ENCODE measurements at regions not wholly inside any gene's neighbourhood (a gene's known extent, or its start where the extent isn't known, plus 50 kb on each side); places are given as distances from the start of the nearest gene placed in this dataset.

DNA sequence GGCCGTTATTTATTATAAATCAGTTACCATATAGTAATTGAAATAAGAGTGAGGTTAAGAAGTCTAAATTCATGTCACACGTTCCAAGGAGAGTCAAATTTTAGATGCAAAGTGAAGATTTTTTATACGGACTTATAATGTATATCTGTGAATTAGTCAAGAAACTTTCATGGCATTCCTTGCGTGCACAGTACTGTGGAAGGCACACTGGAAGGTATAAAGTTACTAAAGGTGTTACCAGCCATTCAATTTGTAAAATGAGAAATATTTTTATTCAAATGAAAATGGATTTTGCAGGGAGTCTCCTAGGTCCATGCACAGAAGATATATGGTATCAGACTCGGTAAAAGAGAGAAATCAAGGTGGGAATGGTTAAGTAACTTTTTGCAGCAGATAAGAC lies 408.1 kb upstream of the CTNND2 start:
- 0 out of 2 replicates have a peak, but pooled peaks cover 10% of the 10 kb centered on the region for H3K9me3 Mint-ChIP-seq
- no peak overlapping the region for H3K4me3 Mint-ChIP-seq
- ChIA-PET POLR2A (no interaction called here), CTCF (no interaction called here)
- no peak for ATAC-seq
- H3K27me3 Mint-ChIP-seq (ENCODE audit: low read depth) = no peaks in the 10 kb centered on the region
- DNase-seq (ENCODE audit: low spot score) = no peak
- no peak overlapping the region for H3K27ac Mint-ChIP-seq
- peaks cover 16% of the 10 kb centered on the region for H3K4me1 Mint-ChIP-seq
- H3K36me3 Mint-ChIP-seq = no peaks in the 10 kb centered on the region
- TF ChIP-seq NFATC4 (CRISPR knock-in tag; IDR thresholded peaks at IDR 0.05) (no peak), SOX15 (CRISPR knock-in tag; IDR thresholded peaks at IDR 0.05) (no peak), FOXK1 (CRISPR knock-in tag; IDR thresholded peaks at IDR 0.05) (no peak), ZNF232 (CRISPR knock-in tag; IDR thresholded peaks at IDR 0.05) (no peak), FOXP1 (CRISPR knock-in tag; IDR thresholded peaks at IDR 0.05; ENCODE audit: borderline replicate concordance) (no peak), GABPB1 (CRISPR knock-in tag; IDR thresholded peaks at IDR 0.05) (no peak), CBFB (CRISPR knock-in tag; IDR thresholded peaks at IDR 0.05; ENCODE audit: low read depth) (no peak), RELA (CRISPR knock-in tag; IDR thresholded peaks at IDR 0.05; ENCODE audit: borderline replicate concordance) (no peak), MYBL2 (CRISPR knock-in tag; IDR thresholded peaks at IDR 0.05) (no peak)
- TF ChIP-seq, protein P1, sequence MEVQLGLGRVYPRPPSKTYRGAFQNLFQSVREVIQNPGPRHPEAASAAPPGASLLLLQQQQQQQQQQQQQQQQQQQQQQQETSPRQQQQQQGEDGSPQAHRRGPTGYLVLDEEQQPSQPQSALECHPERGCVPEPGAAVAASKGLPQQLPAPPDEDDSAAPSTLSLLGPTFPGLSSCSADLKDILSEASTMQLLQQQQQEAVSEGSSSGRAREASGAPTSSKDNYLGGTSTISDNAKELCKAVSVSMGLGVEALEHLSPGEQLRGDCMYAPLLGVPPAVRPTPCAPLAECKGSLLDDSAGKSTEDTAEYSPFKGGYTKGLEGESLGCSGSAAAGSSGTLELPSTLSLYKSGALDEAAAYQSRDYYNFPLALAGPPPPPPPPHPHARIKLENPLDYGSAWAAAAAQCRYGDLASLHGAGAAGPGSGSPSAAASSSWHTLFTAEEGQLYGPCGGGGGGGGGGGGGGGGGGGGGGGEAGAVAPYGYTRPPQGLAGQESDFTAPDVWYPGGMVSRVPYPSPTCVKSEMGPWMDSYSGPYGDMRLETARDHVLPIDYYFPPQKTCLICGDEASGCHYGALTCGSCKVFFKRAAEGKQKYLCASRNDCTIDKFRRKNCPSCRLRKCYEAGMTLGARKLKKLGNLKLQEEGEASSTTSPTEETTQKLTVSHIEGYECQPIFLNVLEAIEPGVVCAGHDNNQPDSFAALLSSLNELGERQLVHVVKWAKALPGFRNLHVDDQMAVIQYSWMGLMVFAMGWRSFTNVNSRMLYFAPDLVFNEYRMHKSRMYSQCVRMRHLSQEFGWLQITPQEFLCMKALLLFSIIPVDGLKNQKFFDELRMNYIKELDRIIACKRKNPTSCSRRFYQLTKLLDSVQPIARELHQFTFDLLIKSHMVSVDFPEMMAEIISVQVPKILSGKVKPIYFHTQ (CRISPR knock-in tag; IDR thresholded peaks at IDR 0.05) = no peak
- TF ChIP-seq, protein P2, sequence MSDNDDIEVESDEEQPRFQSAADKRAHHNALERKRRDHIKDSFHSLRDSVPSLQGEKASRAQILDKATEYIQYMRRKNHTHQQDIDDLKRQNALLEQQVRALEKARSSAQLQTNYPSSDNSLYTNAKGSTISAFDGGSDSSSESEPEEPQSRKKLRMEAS (CRISPR knock-in tag; IDR thresholded peaks at IDR 0.05) = no peak
- TF ChIP-seq, protein P3, sequence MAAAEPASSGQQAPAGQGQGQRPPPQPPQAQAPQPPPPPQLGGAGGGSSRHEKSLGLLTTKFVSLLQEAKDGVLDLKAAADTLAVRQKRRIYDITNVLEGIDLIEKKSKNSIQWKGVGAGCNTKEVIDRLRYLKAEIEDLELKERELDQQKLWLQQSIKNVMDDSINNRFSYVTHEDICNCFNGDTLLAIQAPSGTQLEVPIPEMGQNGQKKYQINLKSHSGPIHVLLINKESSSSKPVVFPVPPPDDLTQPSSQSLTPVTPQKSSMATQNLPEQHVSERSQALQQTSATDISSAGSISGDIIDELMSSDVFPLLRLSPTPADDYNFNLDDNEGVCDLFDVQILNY (CRISPR knock-in tag; IDR thresholded peaks at IDR 0.05) = no peak

DNA sequence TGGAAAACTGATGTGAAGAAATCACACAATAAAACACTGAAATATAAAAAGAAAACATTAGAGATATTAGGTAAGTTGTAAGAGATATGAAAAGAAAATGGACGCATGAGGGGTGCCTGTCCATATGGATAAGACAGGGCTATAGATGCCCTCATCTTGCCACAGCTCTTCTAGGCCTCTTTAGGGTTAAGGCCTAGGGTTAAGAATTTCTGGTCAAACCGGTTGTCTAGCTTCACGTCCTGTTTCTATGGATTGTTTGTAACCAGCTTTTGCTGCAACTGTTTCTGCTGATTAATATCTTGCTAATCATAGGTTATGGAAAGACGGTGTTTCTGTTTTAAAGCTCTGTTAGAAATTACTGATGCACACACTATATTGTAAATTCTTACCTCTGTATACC lies 389.9 kb upstream of the CTNND2 start:
- TF ChIP-seq RELA (CRISPR knock-in tag; IDR thresholded peaks at IDR 0.05; ENCODE audit: borderline replicate concordance) (no peak), TEAD1 (CRISPR knock-in tag; IDR thresholded peaks at IDR 0.05) (no peak), ZNF263 (CRISPR knock-in tag; IDR thresholded peaks at IDR 0.05; ENCODE audit: low read depth) (no peak), SMAD3 (CRISPR knock-in tag; IDR thresholded peaks at IDR 0.05; ENCODE audit: borderline replicate concordance) (no peak), NFE2L1 (CRISPR knock-in tag; IDR thresholded peaks at IDR 0.05) (no peak), GTF2I (CRISPR knock-in tag; conservative IDR thresholded peaks at IDR 0.05) (no peak), MXD4 (CRISPR knock-in tag; IDR thresholded peaks at IDR 0.05; ENCODE audit: borderline replicate concordance) (no peak)
- TF ChIP-seq, protein P4, sequence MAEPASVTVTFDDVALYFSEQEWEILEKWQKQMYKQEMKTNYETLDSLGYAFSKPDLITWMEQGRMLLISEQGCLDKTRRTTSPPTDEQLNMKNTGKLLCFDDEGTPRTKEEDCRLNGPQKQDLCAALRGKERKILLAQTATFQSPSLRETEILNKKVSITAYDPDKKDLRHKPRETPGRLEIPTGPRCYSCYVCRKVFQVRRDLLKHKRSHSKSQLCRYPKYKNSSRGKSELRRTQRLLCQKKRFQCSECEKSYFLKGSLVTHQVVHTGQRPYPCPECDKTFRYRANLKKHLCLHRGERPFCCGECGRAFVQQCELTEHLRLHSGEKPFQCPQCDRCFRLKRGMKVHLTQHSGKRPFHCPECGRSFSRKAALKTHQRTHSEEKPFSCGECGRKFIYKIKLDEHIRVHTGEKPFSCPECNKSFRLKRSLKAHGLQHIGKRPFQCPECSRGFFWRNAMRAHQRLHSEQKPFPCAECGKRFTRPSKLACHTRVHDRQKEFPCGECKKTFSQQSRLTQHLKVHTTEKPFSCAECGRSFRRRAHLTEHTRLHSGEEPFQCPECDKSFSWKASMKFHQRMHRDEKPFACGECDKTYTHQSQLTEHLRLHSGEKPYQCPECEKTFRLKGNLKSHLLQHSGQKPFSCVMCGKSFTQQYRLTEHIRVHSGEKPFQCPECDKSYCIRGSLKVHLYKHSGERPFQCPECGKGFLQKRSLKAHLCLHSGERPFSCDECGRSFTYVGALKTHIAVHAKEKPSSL (CRISPR knock-in tag; conservative IDR thresholded peaks at IDR 0.05) = no peak
- TF ChIP-seq, protein P5, sequence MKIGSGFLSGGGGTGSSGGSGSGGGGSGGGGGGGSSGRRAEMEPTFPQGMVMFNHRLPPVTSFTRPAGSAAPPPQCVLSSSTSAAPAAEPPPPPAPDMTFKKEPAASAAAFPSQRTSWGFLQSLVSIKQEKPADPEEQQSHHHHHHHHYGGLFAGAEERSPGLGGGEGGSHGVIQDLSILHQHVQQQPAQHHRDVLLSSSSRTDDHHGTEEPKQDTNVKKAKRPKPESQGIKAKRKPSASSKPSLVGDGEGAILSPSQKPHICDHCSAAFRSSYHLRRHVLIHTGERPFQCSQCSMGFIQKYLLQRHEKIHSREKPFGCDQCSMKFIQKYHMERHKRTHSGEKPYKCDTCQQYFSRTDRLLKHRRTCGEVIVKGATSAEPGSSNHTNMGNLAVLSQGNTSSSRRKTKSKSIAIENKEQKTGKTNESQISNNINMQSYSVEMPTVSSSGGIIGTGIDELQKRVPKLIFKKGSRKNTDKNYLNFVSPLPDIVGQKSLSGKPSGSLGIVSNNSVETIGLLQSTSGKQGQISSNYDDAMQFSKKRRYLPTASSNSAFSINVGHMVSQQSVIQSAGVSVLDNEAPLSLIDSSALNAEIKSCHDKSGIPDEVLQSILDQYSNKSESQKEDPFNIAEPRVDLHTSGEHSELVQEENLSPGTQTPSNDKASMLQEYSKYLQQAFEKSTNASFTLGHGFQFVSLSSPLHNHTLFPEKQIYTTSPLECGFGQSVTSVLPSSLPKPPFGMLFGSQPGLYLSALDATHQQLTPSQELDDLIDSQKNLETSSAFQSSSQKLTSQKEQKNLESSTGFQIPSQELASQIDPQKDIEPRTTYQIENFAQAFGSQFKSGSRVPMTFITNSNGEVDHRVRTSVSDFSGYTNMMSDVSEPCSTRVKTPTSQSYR (CRISPR knock-in tag; IDR thresholded peaks at IDR 0.05) = no peak
- TF ChIP-seq, protein P6, sequence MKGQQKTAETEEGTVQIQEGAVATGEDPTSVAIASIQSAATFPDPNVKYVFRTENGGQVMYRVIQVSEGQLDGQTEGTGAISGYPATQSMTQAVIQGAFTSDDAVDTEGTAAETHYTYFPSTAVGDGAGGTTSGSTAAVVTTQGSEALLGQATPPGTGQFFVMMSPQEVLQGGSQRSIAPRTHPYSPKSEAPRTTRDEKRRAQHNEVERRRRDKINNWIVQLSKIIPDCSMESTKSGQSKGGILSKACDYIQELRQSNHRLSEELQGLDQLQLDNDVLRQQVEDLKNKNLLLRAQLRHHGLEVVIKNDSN (CRISPR knock-in tag; IDR thresholded peaks at IDR 0.05) = no peak
- TF ChIP-seq, protein P7, sequence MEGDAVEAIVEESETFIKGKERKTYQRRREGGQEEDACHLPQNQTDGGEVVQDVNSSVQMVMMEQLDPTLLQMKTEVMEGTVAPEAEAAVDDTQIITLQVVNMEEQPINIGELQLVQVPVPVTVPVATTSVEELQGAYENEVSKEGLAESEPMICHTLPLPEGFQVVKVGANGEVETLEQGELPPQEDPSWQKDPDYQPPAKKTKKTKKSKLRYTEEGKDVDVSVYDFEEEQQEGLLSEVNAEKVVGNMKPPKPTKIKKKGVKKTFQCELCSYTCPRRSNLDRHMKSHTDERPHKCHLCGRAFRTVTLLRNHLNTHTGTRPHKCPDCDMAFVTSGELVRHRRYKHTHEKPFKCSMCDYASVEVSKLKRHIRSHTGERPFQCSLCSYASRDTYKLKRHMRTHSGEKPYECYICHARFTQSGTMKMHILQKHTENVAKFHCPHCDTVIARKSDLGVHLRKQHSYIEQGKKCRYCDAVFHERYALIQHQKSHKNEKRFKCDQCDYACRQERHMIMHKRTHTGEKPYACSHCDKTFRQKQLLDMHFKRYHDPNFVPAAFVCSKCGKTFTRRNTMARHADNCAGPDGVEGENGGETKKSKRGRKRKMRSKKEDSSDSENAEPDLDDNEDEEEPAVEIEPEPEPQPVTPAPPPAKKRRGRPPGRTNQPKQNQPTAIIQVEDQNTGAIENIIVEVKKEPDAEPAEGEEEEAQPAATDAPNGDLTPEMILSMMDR (IDR thresholded peaks at IDR 0.05) = no peak
- TF ChIP-seq, protein P2 (CRISPR knock-in tag; IDR thresholded peaks at IDR 0.05) = no peak
- TF ChIP-seq, protein P8, sequence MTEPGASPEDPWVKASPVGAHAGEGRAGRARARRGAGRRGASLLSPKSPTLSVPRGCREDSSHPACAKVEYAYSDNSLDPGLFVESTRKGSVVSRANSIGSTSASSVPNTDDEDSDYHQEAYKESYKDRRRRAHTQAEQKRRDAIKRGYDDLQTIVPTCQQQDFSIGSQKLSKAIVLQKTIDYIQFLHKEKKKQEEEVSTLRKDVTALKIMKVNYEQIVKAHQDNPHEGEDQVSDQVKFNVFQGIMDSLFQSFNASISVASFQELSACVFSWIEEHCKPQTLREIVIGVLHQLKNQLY (CRISPR knock-in tag; IDR thresholded peaks at IDR 0.05) = no peak
- peaks cover 43% of the 10 kb centered on the region for H3K9me3 Mint-ChIP-seq
- H3K4me3 Mint-ChIP-seq = no peak overlapping the region
- H3K36me3 Mint-ChIP-seq = peaks cover 45% of the 10 kb centered on the region
- ChIA-PET CTCF (no interaction called here), POLR2A (no interaction called here)
- no peak overlapping the region for H3K27ac Mint-ChIP-seq
- ATAC-seq (no peak), DNase-seq (ENCODE audit: low spot score) (no peak)
- no peaks in the 10 kb centered on the region; the same call in 1 of the 2 replicates for H3K27me3 Mint-ChIP-seq (ENCODE audit: low read depth)
- H3K4me1 Mint-ChIP-seq = peaks cover 8% of the 10 kb centered on the region

Measured in WTC11 (cell line).